H7 (cell line): ENCODE measurements at regions not wholly inside any gene's neighbourhood (a gene's known extent, or its start where the extent isn't known, plus 50 kb on each side); places are given as distances from the start of the nearest gene placed in this dataset.
"Not testable (repeated sequence)": the region's sequence is repeated elsewhere in the genome, so short reads cannot be mapped to it uniquely, and the experiment has no call there.

ENCODE experiments used
- DNase-seq: peaks from one replicate; pipeline ENCODE4 v3.0.0; 2012
- H3K27me3 ChIP-seq: 2 replicates; pipeline ENCODE4 v1.6.0; 2011; ENCODE audit warnings: mild to moderate bottlenecking, low read length; ENCODE audit not compliant: control insufficient read depth, insufficient read depth
- H3K36me3 ChIP-seq: replicated peaks from 2 replicates; pipeline ENCODE4 v1.5.1; 2011; ENCODE audit warnings: low read length; ENCODE audit not compliant: control insufficient read depth, insufficient read depth
- H3K4me3 ChIP-seq: 2 replicates; pipeline ENCODE4 v1.5.1; 2011; ENCODE audit warnings: low read depth, mild to moderate bottlenecking, control low read depth, low read length, moderate library complexity; ENCODE audit not compliant: insufficient read depth

- no peaks in the 10 kb centered on the region for H3K36me3 ChIP-seq
- peak; percentile 100 for DNase-seq
- peaks cover 10% of the 10 kb centered on the region for H3K27me3 ChIP-seq
- H3K4me3 ChIP-seq = peak overlapping the region; percentile 71
Observed at GRCh38 chr7:149714081-149714909, 59.1 kb downstream of the ZNF467 start.

- DNase-seq = no peak
- no peaks in the 10 kb centered on the region for H3K36me3 ChIP-seq
- peak overlapping the region; percentile 71 for H3K4me3 ChIP-seq
Observed at GRCh38 chr7:149713731-149714068, 59.7 kb downstream of the ZNF467 start.

GRCh38 chr7:149713061-149713730 is 60.2 kb downstream of the ZNF467 start:
- no peaks in the 10 kb centered on the region for H3K36me3 ChIP-seq
- H3K4me3 ChIP-seq = no peak overlapping the region; the same call in 1 of the 2 replicates
- no peak for DNase-seq
- peaks cover 10% of the 10 kb centered on the region for H3K27me3 ChIP-seq

More at GRCh38 chr7:149713731-149714068, 59.7 kb downstream of the ZNF467 start:
- peaks cover 10% of the 10 kb centered on the region for H3K27me3 ChIP-seq

- no peaks in the 10 kb centered on the region; the same call in 1 of the 2 replicates for H3K27me3 ChIP-seq
- no peak for DNase-seq
- H3K36me3 ChIP-seq = no peaks in the 10 kb centered on the region
- H3K4me3 ChIP-seq = no peak overlapping the region
Observed at GRCh38 chr7:149708026-149708425, 65.4 kb downstream of the ZNF467 start.

GRCh38 chr7:149707448-149707886 is 65.9 kb downstream of the ZNF467 start:
- Histone ChIP-seq H3K4me3 (no peak overlapping the region), H3K27me3 (no peaks in the 10 kb centered on the region), H3K36me3 (no peaks in the 10 kb centered on the region)
- no peak for DNase-seq

GRCh38 chr7:149706398-149706797 is 67.0 kb downstream of the ZNF467 start:
- DNase-seq = no peak
- Histone ChIP-seq H3K4me3 (no peak overlapping the region), H3K36me3 (no peaks in the 10 kb centered on the region), H3K27me3 (no peaks in the 10 kb centered on the region)

- no peak overlapping the region for H3K4me3 ChIP-seq
- no peaks in the 10 kb centered on the region for H3K36me3 ChIP-seq
- no peaks in the 10 kb centered on the region for H3K27me3 ChIP-seq
- DNase-seq = no peak
Observed at GRCh38 chr7:149704507-149704906, 68.9 kb downstream of the ZNF467 start.

- Histone ChIP-seq H3K27me3 (no peaks in the 10 kb centered on the region), H3K4me3 (no peak overlapping the region), H3K36me3 (no peaks in the 10 kb centered on the region)
- no peak for DNase-seq
Observed at GRCh38 chr7:149703044-149703650, 70.2 kb downstream of the ZNF467 start.

- Histone ChIP-seq H3K27me3 (no peaks in the 10 kb centered on the region), H3K4me3 (no peak overlapping the region), H3K36me3 (no peaks in the 10 kb centered on the region)
- no peak for DNase-seq
Observed at GRCh38 chr7:149701495-149702240, 71.7 kb downstream of the ZNF467 start.

GRCh38 chr7:149697767-149698166 is 75.6 kb downstream of the ZNF467 start:
- not testable (repeated sequence) for H3K36me3 ChIP-seq, H3K4me3 ChIP-seq, H3K27me3 ChIP-seq, DNase-seq

GRCh38 chr7:149696280-149696679 is 77.1 kb downstream of the ZNF467 start:
- Histone ChIP-seq H3K27me3 (peaks cover 8% of the 10 kb centered on the region), H3K4me3 (no peak overlapping the region), H3K36me3 (no peaks in the 10 kb centered on the region)
- DNase-seq = no peak

- Histone ChIP-seq H3K36me3 (no peaks in the 10 kb centered on the region), H3K4me3 (peak overlapping the region; percentile 54), H3K27me3 (peaks cover 8% of the 10 kb centered on the region)
- peak; percentile 78 for DNase-seq
Observed at GRCh38 chr7:149692557-149692982, 80.8 kb downstream of the ZNF467 start.

GRCh38 chr7:149692056-149692455 is 81.3 kb downstream of the ZNF467 start:
- DNase-seq = no peak
- no peaks in the 10 kb centered on the region for H3K36me3 ChIP-seq
- H3K4me3 ChIP-seq = peak overlapping the region; percentile 54
- H3K27me3 ChIP-seq = peaks cover 8% of the 10 kb centered on the region

GRCh38 chr7:149690688-149691446 is 82.5 kb downstream of the ZNF467 start:
- DNase-seq = peak; percentile 73
- peaks cover 8% of the 10 kb centered on the region for H3K27me3 ChIP-seq
- peak overlapping the region; percentile 35 for H3K4me3 ChIP-seq
- H3K36me3 ChIP-seq = no peaks in the 10 kb centered on the region
